ENCODE measurements at regions not wholly inside any gene's neighbourhood (a gene's known extent, or its start where the extent isn't known, plus 50 kb on each side); places are given as distances from the start of the nearest gene placed in this dataset.

- CTCF ChIA-PET, result no interaction called here
- POLR2A ChIA-PET, result no interaction called here
- in situ Hi-C loops (cut with HindIII; ENCODE audit: low pct_unique_long_range_greater_than_20kb, low sequenced_read_pairs) (no loop called here), intact Hi-C loops (cut with micrococcal nuclease; ENCODE audit: unreplicated experiment) (no loop called here)
- ATAC-seq (no peak), DNase-seq (ENCODE audit: low read depth, low spot score) (no peak)
- H3K27ac ChIP-seq (ENCODE audit: low read length), result peak overlapping the region; percentile 44; the same call in 1 of the 2 replicates
- no peaks in the 10 kb centered on the region for H3K4me1 ChIP-seq (ENCODE audit: control insufficient read depth, insufficient read depth, low read length)
- no TSS peak for BruUV-seq (replicated peaks)
- TF ChIP-seq SIN3A (IDR thresholded peaks at IDR 0.05; ENCODE audit: borderline replicate concordance, insufficient read depth, low read depth, low read length) (no peak), CTCF (IDR thresholded peaks at IDR 0.05) (no peak), TCF7L2 (IDR thresholded peaks at IDR 0.05; ENCODE audit: low read depth, low read length) (no peak), POLR2AphosphoS5 (IDR thresholded peaks at IDR 0.05; ENCODE audit: low read depth, low read length) (no peak), REST (IDR thresholded peaks at IDR 0.05; ENCODE audit: insufficient read depth in 1 of 2, low read depth in 2 of 2, low read length in 1 of 2) (no peak)
- no peaks in the 10 kb centered on the region; the same call in 1 of the 2 replicates for H3K9me3 ChIP-seq (ENCODE audit: control insufficient read depth, insufficient read depth, low read depth, low read length)
- no peaks in the 10 kb centered on the region for H3K27me3 ChIP-seq (ENCODE audit: control insufficient read depth, insufficient read depth, low read length)
- no peak overlapping the region for H3K4me3 ChIP-seq (ENCODE audit: low read depth in 2 of 2, low read length in 2 of 2)
- no peaks in the 10 kb centered on the region for H3K36me3 ChIP-seq (ENCODE audit: control insufficient read depth, insufficient read depth, low read length)
These were observed 309.0 kb downstream of the PLK2 start for GRCh38 chr5:58150926-58151325.

GRCh38 chr5:58149746-58150145 lies 310.1 kb downstream of the PLK2 start:
- H3K27me3 ChIP-seq (ENCODE audit: control insufficient read depth, insufficient read depth, low read length), result no peaks in the 10 kb centered on the region
- H3K36me3 ChIP-seq (ENCODE audit: control insufficient read depth, insufficient read depth, low read length), result no peaks in the 10 kb centered on the region
- ATAC-seq (no peak; the same call in 1 of the 2 replicates), DNase-seq (ENCODE audit: low read depth, low spot score) (no peak)
- CTCF ChIA-PET, result no interaction called here
- intact Hi-C loops (cut with micrococcal nuclease; ENCODE audit: unreplicated experiment) (no loop called here), in situ Hi-C loops (cut with HindIII; ENCODE audit: low pct_unique_long_range_greater_than_20kb, low sequenced_read_pairs) (no loop called here)
- peak overlapping the region; percentile 29; the same call in 1 of the 2 replicates for H3K27ac ChIP-seq (ENCODE audit: low read length)
- POLR2A ChIA-PET, result no interaction called here
- no peak overlapping the region for H3K4me3 ChIP-seq (ENCODE audit: low read depth in 2 of 2, low read length in 2 of 2)
- no peaks in the 10 kb centered on the region for H3K4me1 ChIP-seq (ENCODE audit: control insufficient read depth, insufficient read depth, low read length)
- TF ChIP-seq TCF7L2 (IDR thresholded peaks at IDR 0.05; ENCODE audit: low read depth, low read length) (no peak), SIN3A (IDR thresholded peaks at IDR 0.05; ENCODE audit: borderline replicate concordance, insufficient read depth, low read depth, low read length) (no peak), CTCF (IDR thresholded peaks at IDR 0.05) (no peak), POLR2AphosphoS5 (IDR thresholded peaks at IDR 0.05; ENCODE audit: low read depth, low read length) (no peak), REST (IDR thresholded peaks at IDR 0.05; ENCODE audit: insufficient read depth in 1 of 2, low read depth in 2 of 2, low read length in 1 of 2) (no peak)
- H3K9me3 ChIP-seq (ENCODE audit: control insufficient read depth, insufficient read depth, low read depth, low read length), result no peaks in the 10 kb centered on the region; the same call in 1 of the 2 replicates
- BruUV-seq (replicated peaks), result no TSS peak

Data from Panc1 (cell line).